Breast epithelium (tissue), 4 donors: ENCODE measurements at regions not wholly inside any gene's neighbourhood (a gene's known extent, or its start where the extent isn't known, plus 50 kb on each side); places are given as distances from the start of the nearest gene placed in this dataset.
"Not testable (repeated sequence)": the region's sequence is repeated elsewhere in the genome, so short reads cannot be mapped to it uniquely, and the experiment has no call there.

Source experiments
- DNase-seq, 2 donors: peaks; one replicate each; pipeline ENCODE4 v3.0.0-alpha.2; 2019; ENCODE audit warnings: low spot score in 2 of 2
- H3K27ac ChIP-seq, 2 donors: fragments of 200-600 bp; sonication (generic) in 1 of 2; one replicate each; pipeline ENCODE4 v1.5.1; 2016 to 2019; ENCODE audit warnings: mild to moderate bottlenecking in 1 of 2
- H3K27me3 ChIP-seq, 2 donors: fragments of 200-600 bp; sonication (generic) in 1 of 2; one replicate each; pipeline versions ENCODE4 v1.5.1 to v1.6.0; 2017 to 2019; ENCODE audit warnings: control low read depth in 1 of 2, mild to moderate bottlenecking in 1 of 2
- H3K36me3 ChIP-seq: fragments of 200-600 bp; one replicate; pipeline ENCODE4 v1.5.1; 2019
- H3K4me1 ChIP-seq, 2 donors: fragments of 200-600 bp; sonication (generic); one replicate each; pipeline ENCODE4 v1.5.1; 2016 to 2019; ENCODE audit warnings: control low read depth in 1 of 2
- H3K4me3 ChIP-seq, 3 donors: fragments of 200-600 bp; sonication (generic); 1 replicate in 2 of 3; 2 replicates in 1 of 3; pipeline ENCODE4 v1.5.1; 2016 to 2019; ENCODE audit warnings: mild to moderate bottlenecking in 3 of 3, moderate library complexity in 2 of 3
- H3K9me3 ChIP-seq, 2 donors: fragments of 200-600 bp; sonication (generic) in 1 of 2; one replicate each; pipeline ENCODE4 v1.5.1; 2016 to 2019; ENCODE audit warnings: control low read depth in 1 of 2
- CTCF ChIP-seq, 3 donors: fragments of 450-650 bp; IDR thresholded peaks; one replicate each; pipeline ENCODE4 v1.5.1; 2016 to 2017; ENCODE audit warnings: antibody characterized with exemption in 3 of 3, mild to moderate bottlenecking in 3 of 3, moderate library complexity in 3 of 3
- POLR2A ChIP-seq: fragments of 450-650 bp; IDR thresholded peaks from one replicate; pipeline ENCODE4 v1.6.1; 2016; ENCODE audit warnings: antibody characterized with exemption, mild to moderate bottlenecking, moderate library complexity
- POLR2AphosphoS5 ChIP-seq, 3 donors: sonication (generic); formaldehyde crosslinking; IDR thresholded peaks; one replicate each; pipeline ENCODE4 v1.6.1; 2017; ENCODE audit warnings: antibody characterized with exemption in 3 of 3
- intact Hi-C: fragments of 100-400 bp; cut with DNase I; formaldehyde crosslinking; loops from one replicate; pipeline ENCODE4 v1.15.1; 2023; ENCODE audit warnings: low total_unique reads

GRCh38 chr10:6711408-6711841, 131.3 kb upstream of the PRKCQ start:
- H3K27ac ChIP-seq, result no peak overlapping the region
- no peak for TF ChIP-seq POLR2A
- TF ChIP-seq POLR2AphosphoS5 (IDR thresholded peaks at IDR 0.05), result no peak
- no peak for TF ChIP-seq CTCF (IDR thresholded peaks at IDR 0.05)
- H3K4me3 ChIP-seq, result no peak overlapping the region
- H3K9me3 ChIP-seq, result no peaks in the 10 kb centered on the region
- peaks cover 0 to 6% of the 10 kb centered on the region in 2 donors for H3K27me3 ChIP-seq
- no peaks in the 10 kb centered on the region for H3K4me1 ChIP-seq
- intact Hi-C loops, result no loop called here
- no peaks in the 10 kb centered on the region for H3K36me3 ChIP-seq
- DNase-seq, result no peak

- Histone ChIP-seq H3K27me3 (no peaks in the 10 kb centered on the region), H3K4me1 (no peaks in the 10 kb centered on the region), H3K9me3 (no peaks in the 10 kb centered on the region), H3K4me3 (no peak overlapping the region), H3K27ac (no peak overlapping the region), H3K36me3 (no peaks in the 10 kb centered on the region)
- no peak for TF ChIP-seq POLR2A
- no peak for TF ChIP-seq POLR2AphosphoS5 (IDR thresholded peaks at IDR 0.05)
- no peak for TF ChIP-seq CTCF (IDR thresholded peaks at IDR 0.05)
- DNase-seq, result no peak
- intact Hi-C loops, result no loop called here
These were observed 127.3 kb upstream of the PRKCQ start for GRCh38 chr10:6707352-6707751.

GRCh38 chr10:6706725-6707124, 126.6 kb upstream of the PRKCQ start:
- no peaks in the 10 kb centered on the region for H3K36me3 ChIP-seq
- no peak for DNase-seq
- no peaks in the 10 kb centered on the region for H3K4me1 ChIP-seq
- no peaks in the 10 kb centered on the region for H3K9me3 ChIP-seq
- no peaks in the 10 kb centered on the region for H3K27me3 ChIP-seq
- H3K27ac ChIP-seq, result no peak overlapping the region
- H3K4me3 ChIP-seq, result no peak overlapping the region
- TF ChIP-seq POLR2A (no peak), CTCF (IDR thresholded peaks at IDR 0.05) (no peak)
- intact Hi-C loops, result no loop called here

GRCh38 chr10:6704896-6705295, 124.8 kb upstream of the PRKCQ start:
- H3K4me3 ChIP-seq, result no peak overlapping the region
- H3K36me3 ChIP-seq, result no peaks in the 10 kb centered on the region
- intact Hi-C loops, result no loop called here
- no peaks in the 10 kb centered on the region for H3K27me3 ChIP-seq
- no peaks in the 10 kb centered on the region for H3K9me3 ChIP-seq
- no peaks in the 10 kb centered on the region for H3K4me1 ChIP-seq
- DNase-seq, result no peak
- no peak overlapping the region for H3K27ac ChIP-seq
- TF ChIP-seq POLR2A (no peak), CTCF (IDR thresholded peaks at IDR 0.05) (no peak), POLR2AphosphoS5 (IDR thresholded peaks at IDR 0.05) (no peak)

- intact Hi-C loops, DNase-seq, H3K9me3 ChIP-seq, H3K4me1 ChIP-seq, H3K27me3 ChIP-seq, H3K36me3 ChIP-seq, H3K4me3 ChIP-seq, H3K27ac ChIP-seq: not testable (repeated sequence)
These were observed 122.8 kb upstream of the PRKCQ start for GRCh38 chr10:6702833-6703232.

GRCh38 chr10:6702030-6702429, 122.0 kb upstream of the PRKCQ start:
- H3K4me1 ChIP-seq, result no peaks in the 10 kb centered on the region
- H3K36me3 ChIP-seq, result no peaks in the 10 kb centered on the region
- no peak overlapping the region for H3K27ac ChIP-seq
- intact Hi-C loops, result no loop called here
- H3K27me3 ChIP-seq, result no peaks in the 10 kb centered on the region
- H3K4me3 ChIP-seq, result no peak overlapping the region
- no peaks in the 10 kb centered on the region for H3K9me3 ChIP-seq
- no peak for DNase-seq
- TF ChIP-seq POLR2AphosphoS5 (IDR thresholded peaks at IDR 0.05) (no peak), CTCF (IDR thresholded peaks at IDR 0.05) (no peak), POLR2A (no peak)
